Vagina (tissue), 2 donors: ENCODE measurements at regions not wholly inside any gene's neighbourhood (a gene's known extent, or its start where the extent isn't known, plus 50 kb on each side); places are given as distances from the start of the nearest gene placed in this dataset.
"Not testable (repeated sequence)": the region's sequence is repeated elsewhere in the genome, so short reads cannot be mapped to it uniquely, and the experiment has no call there.

Experiments used
- CTCF ChIP-seq, 3 experiments: fragments of 450-650 bp in 2 of 3; fragments of 200-600 bp in 1 of 3; sonication (generic) in 1 of 3; IDR thresholded peaks; one replicate each; pipeline ENCODE4 v1.5.1; 2017 to 2019; ENCODE audit warnings: antibody characterized with exemption in 3 of 3, mild to moderate bottlenecking in 2 of 3, moderate library complexity in 2 of 3
- POLR2A ChIP-seq, 2 donors: fragments of 450-650 bp; IDR thresholded peaks; one replicate each; pipeline ENCODE4 v1.6.1; 2017; ENCODE audit warnings: antibody characterized with exemption in 2 of 2, mild to moderate bottlenecking in 2 of 2, moderate library complexity in 2 of 2
- POLR2AphosphoS5 ChIP-seq, 2 donors: sonication (generic); formaldehyde crosslinking; IDR thresholded peaks; one replicate each; pipeline ENCODE4 v1.9.0; 2017; ENCODE audit warnings: antibody characterized with exemption in 2 of 2, mild to moderate bottlenecking in 2 of 2, low read depth in 1 of 2; ENCODE audit not compliant: insufficient read depth in 1 of 2

GRCh38 chr4:33979781-33980180, 2264.5 kb downstream of the ARAP2 start:
- not testable (repeated sequence) for TF ChIP-seq CTCF (IDR thresholded peaks at IDR 0.05); POLR2A (IDR thresholded peaks at IDR 0.05); POLR2AphosphoS5 (IDR thresholded peaks at IDR 0.05; ENCODE audit: insufficient read depth in 1 of 2, low read depth in 1 of 2)
